Thyroid gland (tissue), 4 donors: ENCODE measurements at regions not wholly inside any gene's neighbourhood (a gene's known extent, or its start where the extent isn't known, plus 50 kb on each side); places are given as distances from the start of the nearest gene placed in this dataset.

Experiments used
- DNase-seq, 2 donors: peaks; one replicate each; pipeline ENCODE4 v3.0.0-alpha.2; 2019
- H3K27ac ChIP-seq, 3 donors: fragments of 200-600 bp; sonication (generic); 1 replicate in 2 of 3; 2 replicates in 1 of 3; pipeline ENCODE4 v1.5.1; 2016 to 2019; ENCODE audit warnings: mild to moderate bottlenecking in 1 of 3, moderate library complexity in 1 of 3
- H3K27me3 ChIP-seq: fragments of 200-600 bp; sonication (generic); one replicate; pipeline ENCODE4 v1.5.1; 2019
- H3K36me3 ChIP-seq, 2 donors: fragments of 200-600 bp; sonication (generic); one replicate each; pipeline ENCODE4 v1.5.1; 2016 to 2019
- H3K4me1 ChIP-seq, 2 donors: fragments of 200-600 bp; sonication (generic); one replicate each; pipeline ENCODE4 v1.5.1; 2017 to 2019
- H3K4me3 ChIP-seq, 3 donors: fragments of 200-600 bp; sonication (generic); replicated peaks in 1 of 3; 1 replicate in 2 of 3; 2 replicates in 1 of 3; pipeline ENCODE4 v1.5.1; 2016; ENCODE audit warnings: mild to moderate bottlenecking in 1 of 3
- H3K9me3 ChIP-seq: fragments of 200-600 bp; sonication (generic); one replicate; pipeline ENCODE4 v1.5.1; 2017
- POLR2A ChIP-seq, 2 donors: fragments of 450-650 bp; IDR thresholded peaks; one replicate each; pipeline ENCODE4 v1.6.1; 2017; ENCODE audit warnings: antibody characterized with exemption in 2 of 2, mild to moderate bottlenecking in 2 of 2, moderate library complexity in 1 of 2
- WGBS, 2 donors: methylation state at CpG; one replicate each; pipeline ENCODE4 v1.1.5; 2017; 5-methylcytosine and 5-hydroxymethylcytosine counted together
- intact Hi-C: fragments of 100-400 bp; cut with DNase I; formaldehyde crosslinking; loops from one replicate; pipeline ENCODE4 v1.15.1; 2023
- TF ChIP-seq, protein P1 (sequence below), 6 experiments: fragments of 200-600 bp in 3 of 6; fragments of 450-650 bp in 3 of 6; sonication (generic) in 3 of 6; IDR thresholded peaks; one replicate each; pipeline ENCODE4 v1.5.1; 2016 to 2019; ENCODE audit warnings: antibody characterized with exemption in 6 of 6, mild to moderate bottlenecking in 2 of 6, inconsistent platforms in 1 of 6, moderate library complexity in 1 of 6

DNA sequence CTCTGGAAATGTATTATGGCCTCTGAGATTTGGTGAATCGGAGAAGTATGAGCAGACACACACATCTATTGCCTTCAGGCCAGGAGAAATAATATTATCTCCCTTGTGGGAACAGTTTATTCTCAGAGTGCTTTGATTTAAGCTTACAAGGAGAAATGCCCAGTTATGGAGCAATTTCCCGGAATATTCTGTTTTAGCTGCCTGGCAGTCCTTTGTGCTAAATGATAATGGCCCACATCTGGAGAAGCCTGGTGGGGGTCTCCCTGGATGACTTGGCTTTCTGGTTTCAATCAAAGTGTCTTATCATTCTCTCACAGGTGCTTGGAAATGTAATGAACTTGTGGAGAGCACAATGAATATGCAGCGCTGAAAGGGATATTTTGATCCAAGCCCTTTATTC, 389.6 kb upstream of the USP24 start:
- Histone ChIP-seq H3K27ac (no peak overlapping the region), H3K27me3 (no peaks in the 10 kb centered on the region), H3K4me3 (no peak overlapping the region), H3K4me1 (peaks cover 0 to 4% of the 10 kb centered on the region in 2 donors), H3K9me3 (no peaks in the 10 kb centered on the region), H3K36me3 (no peaks in the 10 kb centered on the region)
- intact Hi-C loops: no loop called here
- TF ChIP-seq POLR2A (IDR thresholded peaks at IDR 0.05): no peak
- TF ChIP-seq, protein P1, sequence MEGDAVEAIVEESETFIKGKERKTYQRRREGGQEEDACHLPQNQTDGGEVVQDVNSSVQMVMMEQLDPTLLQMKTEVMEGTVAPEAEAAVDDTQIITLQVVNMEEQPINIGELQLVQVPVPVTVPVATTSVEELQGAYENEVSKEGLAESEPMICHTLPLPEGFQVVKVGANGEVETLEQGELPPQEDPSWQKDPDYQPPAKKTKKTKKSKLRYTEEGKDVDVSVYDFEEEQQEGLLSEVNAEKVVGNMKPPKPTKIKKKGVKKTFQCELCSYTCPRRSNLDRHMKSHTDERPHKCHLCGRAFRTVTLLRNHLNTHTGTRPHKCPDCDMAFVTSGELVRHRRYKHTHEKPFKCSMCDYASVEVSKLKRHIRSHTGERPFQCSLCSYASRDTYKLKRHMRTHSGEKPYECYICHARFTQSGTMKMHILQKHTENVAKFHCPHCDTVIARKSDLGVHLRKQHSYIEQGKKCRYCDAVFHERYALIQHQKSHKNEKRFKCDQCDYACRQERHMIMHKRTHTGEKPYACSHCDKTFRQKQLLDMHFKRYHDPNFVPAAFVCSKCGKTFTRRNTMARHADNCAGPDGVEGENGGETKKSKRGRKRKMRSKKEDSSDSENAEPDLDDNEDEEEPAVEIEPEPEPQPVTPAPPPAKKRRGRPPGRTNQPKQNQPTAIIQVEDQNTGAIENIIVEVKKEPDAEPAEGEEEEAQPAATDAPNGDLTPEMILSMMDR (IDR thresholded peaks at IDR 0.05): no peak
- DNase-seq: no peak
- WGBS, 2 donors: 81 to 89% methylated on average over 3 of the region's 3 CpGs

DNA sequence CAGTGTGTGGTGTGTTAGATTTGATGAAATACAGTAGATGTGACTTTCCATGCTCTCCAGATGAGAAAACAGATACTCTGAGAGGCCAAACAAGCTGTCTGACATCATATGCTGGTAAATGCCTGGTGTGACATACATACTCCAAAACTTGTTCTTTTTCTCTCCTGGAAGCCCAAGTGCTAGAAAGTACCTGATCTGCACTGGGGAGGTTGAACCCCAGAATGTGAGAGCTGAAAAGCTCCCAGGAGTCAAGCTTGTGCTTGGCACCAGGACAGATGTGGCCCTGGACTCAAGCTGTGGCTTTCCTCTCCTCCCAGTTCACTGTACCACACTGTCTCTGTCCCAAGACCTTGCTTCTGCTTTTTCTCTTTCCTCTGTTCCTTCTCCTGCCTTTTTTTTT, 389.0 kb upstream of the USP24 start:
- H3K27ac ChIP-seq: no peak overlapping the region
- DNase-seq: no peak

DNA sequence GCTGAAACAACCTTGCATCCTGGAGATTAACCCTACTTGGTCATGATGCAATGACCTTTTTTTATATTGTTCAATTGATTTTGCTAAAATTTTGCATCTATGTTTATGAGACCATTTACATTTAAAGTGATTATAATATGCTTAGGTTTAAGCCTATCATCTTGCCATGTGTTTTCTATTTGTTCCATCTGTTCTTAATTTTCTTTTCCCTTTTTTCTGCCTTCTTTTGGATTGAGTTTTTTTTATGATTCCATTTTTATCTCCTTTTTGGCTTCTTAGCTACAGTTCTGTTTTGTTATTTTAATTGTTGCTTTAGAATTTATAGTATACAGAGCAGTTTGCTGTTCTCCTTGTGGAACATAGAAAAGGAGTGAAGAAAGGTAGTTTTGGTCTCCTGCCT, 385.1 kb upstream of the USP24 start:
- Histone ChIP-seq H3K4me1 (peaks cover 0 to 4% of the 10 kb centered on the region in 2 donors), H3K36me3 (no peaks in the 10 kb centered on the region), H3K27ac (no peak overlapping the region), H3K27me3 (no peaks in the 10 kb centered on the region), H3K9me3 (no peaks in the 10 kb centered on the region), H3K4me3 (no peak overlapping the region)
- TF ChIP-seq, protein P1 (IDR thresholded peaks at IDR 0.05): no peak
- no peak for DNase-seq
- intact Hi-C loops: no loop called here

More for the DNA sequence above, 389.0 kb upstream of the USP24 start:
- TF ChIP-seq, protein P1 (IDR thresholded peaks at IDR 0.05): no peak
- no peak for TF ChIP-seq POLR2A (IDR thresholded peaks at IDR 0.05)
- Histone ChIP-seq H3K27me3 (no peaks in the 10 kb centered on the region), H3K9me3 (no peaks in the 10 kb centered on the region), H3K4me3 (no peak overlapping the region), H3K4me1 (peaks cover 0 to 4% of the 10 kb centered on the region in 2 donors), H3K36me3 (no peaks in the 10 kb centered on the region)
- intact Hi-C loops: no loop called here

DNA sequence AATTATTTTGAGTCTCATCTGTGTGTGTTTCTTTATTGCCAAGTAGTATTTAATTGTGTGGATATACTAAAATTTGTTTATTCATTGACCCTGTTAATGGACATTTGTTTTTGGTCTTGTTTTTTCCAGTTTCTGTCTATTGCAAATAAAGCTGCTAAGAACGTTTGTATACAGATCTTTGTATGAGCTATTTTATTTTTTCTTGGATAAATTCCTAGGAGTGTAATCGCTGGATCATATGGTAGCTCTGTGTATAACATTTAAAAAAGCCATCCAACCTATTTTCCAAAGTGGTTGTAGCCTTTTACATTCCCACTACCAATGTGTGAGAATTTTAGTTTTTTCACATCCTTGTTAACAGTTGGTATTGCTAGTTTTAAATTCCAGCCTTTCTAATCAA, 382.7 kb upstream of the USP24 start:
- no peaks in the 10 kb centered on the region for H3K36me3 ChIP-seq
- no peak for DNase-seq
- H3K27me3 ChIP-seq: no peaks in the 10 kb centered on the region
- peaks cover 0 to 4% of the 10 kb centered on the region in 2 donors for H3K4me1 ChIP-seq
- TF ChIP-seq, protein P1 (IDR thresholded peaks at IDR 0.05): no peak
- TF ChIP-seq POLR2A (IDR thresholded peaks at IDR 0.05): no peak
- H3K27ac ChIP-seq: no peak overlapping the region
- WGBS, 2 donors: 44 to 66% methylated on average over 2 of the region's 2 CpGs
- intact Hi-C loops: no loop called here
- no peaks in the 10 kb centered on the region for H3K9me3 ChIP-seq
- H3K4me3 ChIP-seq: no peak overlapping the region

DNA sequence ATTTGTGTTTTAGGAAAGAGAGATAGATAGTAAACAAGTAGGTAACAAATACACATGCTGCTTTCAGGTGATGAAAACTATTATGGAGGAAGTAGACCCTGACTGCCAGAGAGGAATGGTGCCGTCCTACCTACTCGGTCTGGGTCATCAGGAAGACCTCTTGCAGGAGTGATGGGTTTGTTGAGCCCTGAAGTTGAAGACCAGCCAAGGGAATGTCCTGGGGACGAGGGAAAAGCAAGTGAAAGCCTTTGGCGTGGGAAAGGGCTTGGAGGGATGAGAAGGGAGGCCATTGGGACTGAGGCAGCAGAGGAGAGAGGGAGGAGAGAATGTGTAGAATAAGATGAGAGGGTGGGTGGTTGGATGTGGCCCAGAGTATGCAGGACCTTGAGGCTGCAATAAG, 379.5 kb upstream of the USP24 start:
- Histone ChIP-seq H3K9me3 (no peaks in the 10 kb centered on the region), H3K27me3 (no peaks in the 10 kb centered on the region), H3K4me3 (no peak overlapping the region), H3K4me1 (peaks cover 0 to 7% of the 10 kb centered on the region in 2 donors), H3K27ac (no peak overlapping the region), H3K36me3 (no peaks in the 10 kb centered on the region)
- no peak for DNase-seq
- TF ChIP-seq, protein P1 (IDR thresholded peaks at IDR 0.05): no peak
- TF ChIP-seq POLR2A (IDR thresholded peaks at IDR 0.05): no peak
- WGBS, 2 donors: 90 to 91% methylated on average over 4 of the region's 4 CpGs
- intact Hi-C loops: no loop called here
